ENCODE measurements at regions not wholly inside any gene's neighbourhood (a gene's known extent, or its start where the extent isn't known, plus 50 kb on each side); places are given as distances from the start of the nearest gene placed in this dataset.
A peak's percentile ranks its signal among the peaks of the same experiment; 100 is the strongest.
"Not testable (repeated sequence)": the region's sequence is repeated elsewhere in the genome, so short reads cannot be mapped to it uniquely, and the experiment has no call there.

- no peak for DNase-seq
Measured at GRCh38 chr2:194323740-194324139, 1333.3 kb upstream of the SLC39A10 start.

- DNase-seq = no peak
Measured at GRCh38 chr2:194320520-194320919, 1336.5 kb upstream of the SLC39A10 start.

- DNase-seq = no peak
Measured at GRCh38 chr2:194319222-194319992, 1337.6 kb upstream of the SLC39A10 start.

GRCh38 chr2:194314042-194314441 lies 1343.0 kb upstream of the SLC39A10 start:
- DNase-seq = no peak

GRCh38 chr2:194304191-194304590 lies 1352.8 kb upstream of the SLC39A10 start:
- no peak for DNase-seq

GRCh38 chr2:194301946-194302345 lies 1355.1 kb upstream of the SLC39A10 start:
- DNase-seq = peak; percentile 93

- no peak for DNase-seq
Measured at GRCh38 chr2:194294156-194294555, 1362.9 kb upstream of the SLC39A10 start.

- no peak for DNase-seq
Measured at GRCh38 chr2:194291104-194291503, 1365.9 kb upstream of the SLC39A10 start.

- no peak for DNase-seq
Measured at GRCh38 chr2:194289712-194290346, 1367.2 kb upstream of the SLC39A10 start.

- not testable (repeated sequence) for DNase-seq
Measured at GRCh38 chr2:194276667-194277066, 1380.4 kb upstream of the SLC39A10 start.

- DNase-seq = no peak
Measured at GRCh38 chr2:194271293-194271961, 1385.6 kb upstream of the SLC39A10 start.

GRCh38 chr2:194270648-194271047 lies 1386.4 kb upstream of the SLC39A10 start:
- no peak for DNase-seq

- DNase-seq = no peak
Measured at GRCh38 chr2:194264586-194264985, 1392.4 kb upstream of the SLC39A10 start.

- no peak for DNase-seq
Measured at GRCh38 chr2:194260185-194260584, 1396.8 kb upstream of the SLC39A10 start.

- no peak for DNase-seq
Measured at GRCh38 chr2:194257095-194257494, 1399.9 kb upstream of the SLC39A10 start.

GRCh38 chr2:194253528-194254259 lies 1403.3 kb upstream of the SLC39A10 start:
- DNase-seq = no peak

- DNase-seq = no peak
Measured at GRCh38 chr2:194252127-194252526, 1404.9 kb upstream of the SLC39A10 start.

- DNase-seq = no peak
Measured at GRCh38 chr2:194232600-194232999, 1424.4 kb upstream of the SLC39A10 start.

GRCh38 chr2:194223218-194223617 lies 1433.8 kb upstream of the SLC39A10 start:
- no peak for DNase-seq

- no peak for DNase-seq
Measured at GRCh38 chr2:194214192-194214591, 1442.8 kb upstream of the SLC39A10 start.

- DNase-seq = no peak
Measured at GRCh38 chr2:194205568-194206227, 1451.3 kb upstream of the SLC39A10 start.

- no peak for DNase-seq
Measured at GRCh38 chr2:194203898-194204297, 1453.1 kb upstream of the SLC39A10 start.

GRCh38 chr2:194182888-194183287 lies 1474.1 kb upstream of the SLC39A10 start:
- no peak for DNase-seq

Data from NCI-H1694 treated with DMSO at 0.1 percent for 48 hours (cell line).